Hepatocyte (in vitro differentiated cells): ENCODE measurements at regions not wholly inside any gene's neighbourhood (a gene's known extent, or its start where the extent isn't known, plus 50 kb on each side); places are given as distances from the start of the nearest gene placed in this dataset.

ENCODE experiments used
- DNase-seq: peaks from one replicate; pipeline ENCODE4 v3.0.0-alpha.2; 2016; ENCODE audit warnings: low spot score
- H2AFZ ChIP-seq: fragments of 200-600 bp; sonication (generic); 2 replicates; pipeline ENCODE4 v1.6.0; 2016; ENCODE audit warnings: antibody characterized with exemption, mild to moderate bottlenecking
- H3K27ac ChIP-seq: fragments of 200-600 bp; sonication (generic); 2 replicates; pipeline ENCODE4 v1.5.1; 2016; ENCODE audit warnings: mild to moderate bottlenecking
- H3K27me3 ChIP-seq: fragments of 200-600 bp; sonication (generic); 2 replicates; pipeline ENCODE4 v1.6.1; 2016
- H3K36me3 ChIP-seq: fragments of 200-600 bp; sonication (generic); replicated peaks from 2 replicates; pipeline ENCODE4 v1.5.1; 2016; ENCODE audit warnings: low read depth; ENCODE audit not compliant: insufficient read depth
- H3K4me1 ChIP-seq: fragments of 200-600 bp; sonication (generic); 2 replicates; pipeline ENCODE4 v1.5.1; 2016; ENCODE audit warnings: mild to moderate bottlenecking, moderate library complexity; ENCODE audit not compliant: insufficient read depth
- H3K4me2 ChIP-seq: fragments of 200-600 bp; sonication (generic); 2 replicates; pipeline ENCODE4 v1.6.0; 2016
- H3K4me3 ChIP-seq: fragments of 200-600 bp; sonication (generic); 2 replicates; pipeline ENCODE4 v1.5.1; 2016; ENCODE audit warnings: mild to moderate bottlenecking
- H3K79me2 ChIP-seq: fragments of 200-600 bp; sonication (generic); 2 replicates; pipeline ENCODE4 v1.6.0; 2017; ENCODE audit warnings: mild to moderate bottlenecking
- H3K9me2 ChIP-seq: fragments of 200-600 bp; sonication (generic); replicated peaks from 2 replicates; pipeline ENCODE4 v1.6.0; 2017; ENCODE audit warnings: mild to moderate bottlenecking; ENCODE audit not compliant: insufficient read depth
- H3K9me3 ChIP-seq: fragments of 200-600 bp; sonication (generic); 2 replicates; pipeline ENCODE4 v1.5.1; 2016; ENCODE audit warnings: low read depth, mild to moderate bottlenecking
- H4K20me1 ChIP-seq: fragments of 200-600 bp; sonication (generic); 2 replicates; pipeline ENCODE4 v1.6.0; 2016; ENCODE audit warnings: mild to moderate bottlenecking; ENCODE audit not compliant: insufficient read depth, poor library complexity, severe bottlenecking
- EZH2 ChIP-seq: fragments of 200-600 bp; sonication (generic); IDR thresholded peaks from 2 replicates; pipeline ENCODE4 v1.6.1; 2016; ENCODE audit warnings: antibody characterized with exemption, mild to moderate bottlenecking, borderline replicate concordance
- EZH2phosphoT487 ChIP-seq: fragments of 200-600 bp; sonication (generic); IDR thresholded peaks from one replicate; pipeline ENCODE4 v1.6.1; 2018; ENCODE audit warnings: antibody characterized with exemption, mild to moderate bottlenecking, low read depth, moderate library complexity; ENCODE audit not compliant: unreplicated experiment, severe bottlenecking
- WGBS: methylation state at CpG from one replicate; pipeline ENCODE4 v1.1.6; 2016; ENCODE audit warnings: low lambda C conversion rate; ENCODE audit errors: missing lambda C conversion rate; 5-methylcytosine and 5-hydroxymethylcytosine counted together
- TF ChIP-seq, protein P1 (sequence below): fragments of 200-600 bp; sonication (generic); IDR thresholded peaks from 2 replicates; pipeline ENCODE4 v1.5.1; 2016; ENCODE audit warnings: antibody characterized with exemption, mild to moderate bottlenecking; ENCODE audit not compliant: poor library complexity

DNA sequence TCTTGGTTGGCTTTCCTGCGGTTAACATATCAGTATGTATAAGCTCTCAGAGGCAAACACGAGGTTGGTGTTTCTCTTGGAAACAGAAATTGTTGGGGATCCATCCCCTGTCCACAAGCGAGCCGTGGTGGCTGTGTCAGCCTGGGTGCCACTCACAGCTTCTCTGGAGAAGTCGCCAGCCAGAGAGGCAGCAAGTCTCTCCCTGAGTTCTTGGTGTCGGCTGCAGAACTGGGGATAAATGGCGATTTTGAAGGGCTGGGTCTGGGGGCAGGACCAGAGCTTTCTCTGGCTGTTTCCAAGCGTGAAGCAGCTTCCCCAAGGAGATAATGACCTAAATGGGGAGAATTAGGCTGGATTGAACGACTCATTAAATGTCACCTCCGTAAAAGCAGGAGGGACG lies 335.3 kb downstream of the GLRX3 start:
- Histone ChIP-seq H3K79me2 (no peaks in the 10 kb centered on the region), H3K9me2 (no peaks in the 10 kb centered on the region), H3K9me3 (no peaks in the 10 kb centered on the region), H3K4me3 (no peak overlapping the region), H3K27ac (no peak overlapping the region), H3K27me3 (no peaks in the 10 kb centered on the region), H4K20me1 (no peaks in the 10 kb centered on the region), H3K4me1 (no peaks in the 10 kb centered on the region), H2AFZ (no peak overlapping the region), H3K36me3 (no peaks in the 10 kb centered on the region), H3K4me2 (no peak overlapping the region)
- no peak for TF ChIP-seq EZH2phosphoT487
- TF ChIP-seq, protein P1, sequence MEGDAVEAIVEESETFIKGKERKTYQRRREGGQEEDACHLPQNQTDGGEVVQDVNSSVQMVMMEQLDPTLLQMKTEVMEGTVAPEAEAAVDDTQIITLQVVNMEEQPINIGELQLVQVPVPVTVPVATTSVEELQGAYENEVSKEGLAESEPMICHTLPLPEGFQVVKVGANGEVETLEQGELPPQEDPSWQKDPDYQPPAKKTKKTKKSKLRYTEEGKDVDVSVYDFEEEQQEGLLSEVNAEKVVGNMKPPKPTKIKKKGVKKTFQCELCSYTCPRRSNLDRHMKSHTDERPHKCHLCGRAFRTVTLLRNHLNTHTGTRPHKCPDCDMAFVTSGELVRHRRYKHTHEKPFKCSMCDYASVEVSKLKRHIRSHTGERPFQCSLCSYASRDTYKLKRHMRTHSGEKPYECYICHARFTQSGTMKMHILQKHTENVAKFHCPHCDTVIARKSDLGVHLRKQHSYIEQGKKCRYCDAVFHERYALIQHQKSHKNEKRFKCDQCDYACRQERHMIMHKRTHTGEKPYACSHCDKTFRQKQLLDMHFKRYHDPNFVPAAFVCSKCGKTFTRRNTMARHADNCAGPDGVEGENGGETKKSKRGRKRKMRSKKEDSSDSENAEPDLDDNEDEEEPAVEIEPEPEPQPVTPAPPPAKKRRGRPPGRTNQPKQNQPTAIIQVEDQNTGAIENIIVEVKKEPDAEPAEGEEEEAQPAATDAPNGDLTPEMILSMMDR = no peak
- no peak for TF ChIP-seq EZH2
- no peak for DNase-seq
- 88% methylated on average over 11 of the region's 11 CpGs for WGBS

DNA sequence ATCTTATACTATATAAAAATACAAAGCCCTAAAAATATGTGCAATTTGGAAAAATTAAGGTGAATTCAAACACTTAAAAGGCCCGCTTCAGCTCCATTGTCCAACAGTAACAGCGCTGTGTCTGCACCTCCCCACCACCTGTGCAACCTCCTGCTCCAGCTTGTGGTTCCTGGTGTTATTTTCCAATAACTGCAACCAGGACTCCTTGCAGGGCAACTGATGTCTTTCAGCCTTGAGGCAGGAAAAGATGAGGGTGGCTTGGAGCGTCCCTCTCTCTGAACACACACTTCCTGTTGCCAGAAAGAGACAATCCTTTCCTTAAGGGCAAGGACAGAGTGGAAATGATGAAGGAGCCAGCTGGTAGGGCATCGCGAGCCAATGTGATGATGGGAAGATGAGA lies 336.0 kb downstream of the GLRX3 start:
- no peak overlapping the region for H3K4me3 ChIP-seq
- no peaks in the 10 kb centered on the region for H3K9me2 ChIP-seq
- no peaks in the 10 kb centered on the region for H3K9me3 ChIP-seq
- no peaks in the 10 kb centered on the region for H3K4me1 ChIP-seq
- H3K79me2 ChIP-seq = no peaks in the 10 kb centered on the region
- no peaks in the 10 kb centered on the region for H3K36me3 ChIP-seq
- H3K27ac ChIP-seq = no peak overlapping the region
- DNase-seq = no peak
- no peaks in the 10 kb centered on the region for H4K20me1 ChIP-seq
- TF ChIP-seq EZH2phosphoT487 (no peak), EZH2 (no peak)
- TF ChIP-seq, protein P1 = no peak
- WGBS = 86% methylated on average over 5 of the region's 5 CpGs
- H3K27me3 ChIP-seq = no peaks in the 10 kb centered on the region
- no peak overlapping the region for H2AFZ ChIP-seq
- H3K4me2 ChIP-seq = no peak overlapping the region

DNA sequence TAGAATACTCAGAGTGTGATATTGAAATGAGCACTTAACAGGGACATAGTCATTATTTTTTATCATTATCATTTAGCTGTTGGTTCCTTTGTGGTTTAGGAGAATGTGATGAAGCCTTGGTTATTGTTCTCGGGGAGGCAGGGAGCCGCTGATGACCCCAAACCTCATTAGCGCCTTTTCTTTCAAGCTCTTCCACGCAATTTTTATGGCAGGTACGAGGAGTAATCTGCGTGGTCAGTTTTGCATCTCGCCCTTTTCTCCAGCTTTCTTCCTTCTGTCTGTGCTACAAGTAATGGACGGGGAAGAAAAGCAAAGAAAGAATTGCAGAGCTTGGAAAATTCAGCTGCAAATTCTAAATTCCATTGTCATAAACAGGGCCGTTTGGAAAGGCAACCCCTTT lies 338.4 kb downstream of the GLRX3 start:
- TF ChIP-seq, protein P1 = no peak
- TF ChIP-seq EZH2phosphoT487 (no peak), EZH2 (no peak)
- no peaks in the 10 kb centered on the region for H3K27me3 ChIP-seq
- no peaks in the 10 kb centered on the region for H3K4me1 ChIP-seq
- no peak overlapping the region for H2AFZ ChIP-seq
- H3K4me2 ChIP-seq = no peak overlapping the region
- H3K4me3 ChIP-seq = no peak overlapping the region
- no peaks in the 10 kb centered on the region for H3K9me3 ChIP-seq
- DNase-seq = no peak
- no peaks in the 10 kb centered on the region for H4K20me1 ChIP-seq
- no peak overlapping the region for H3K27ac ChIP-seq
- WGBS = 86% methylated on average over 9 of the region's 9 CpGs
- no peaks in the 10 kb centered on the region for H3K36me3 ChIP-seq
- no peaks in the 10 kb centered on the region for H3K79me2 ChIP-seq
- H3K9me2 ChIP-seq = no peaks in the 10 kb centered on the region

DNA sequence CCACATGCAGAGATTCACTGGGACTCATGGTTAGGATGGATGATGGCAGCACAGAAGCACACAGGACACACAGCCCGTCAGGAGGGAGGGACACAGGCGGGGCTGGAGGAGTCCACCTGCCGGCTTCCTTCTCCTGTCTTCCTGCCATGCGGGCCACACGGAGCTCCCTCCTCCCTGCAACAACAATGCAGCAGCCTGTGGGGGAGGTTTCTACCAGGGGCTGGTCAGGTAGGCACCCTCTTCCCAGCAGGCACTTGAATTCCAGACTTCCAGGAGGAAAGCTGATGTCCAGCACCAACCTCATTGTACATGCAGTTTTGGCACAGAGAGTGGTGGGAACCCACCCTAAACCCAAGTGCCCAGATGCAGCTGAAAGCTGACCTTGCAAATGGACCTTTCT lies 341.2 kb downstream of the GLRX3 start:
- no peaks in the 10 kb centered on the region for H3K4me1 ChIP-seq
- H3K27me3 ChIP-seq = no peaks in the 10 kb centered on the region
- H2AFZ ChIP-seq = no peak overlapping the region
- no peaks in the 10 kb centered on the region for H3K79me2 ChIP-seq
- no peak for DNase-seq
- no peak overlapping the region for H3K27ac ChIP-seq
- no peak overlapping the region for H3K4me3 ChIP-seq
- WGBS = 47% methylated on average over 5 of the region's 5 CpGs
- H4K20me1 ChIP-seq = no peaks in the 10 kb centered on the region
- no peaks in the 10 kb centered on the region for H3K9me2 ChIP-seq
- no peak overlapping the region for H3K4me2 ChIP-seq
- no peaks in the 10 kb centered on the region for H3K9me3 ChIP-seq
- H3K36me3 ChIP-seq = no peaks in the 10 kb centered on the region
- TF ChIP-seq EZH2 (no peak), EZH2phosphoT487 (no peak)
- TF ChIP-seq, protein P1 = no peak
